Lower leg skin (tissue), 4 donors: ENCODE measurements at regions not wholly inside any gene's neighbourhood (a gene's known extent, or its start where the extent isn't known, plus 50 kb on each side); places are given as distances from the start of the nearest gene placed in this dataset.

Experiments used
- DNase-seq, 2 donors: peaks; one replicate each; pipeline ENCODE4 v3.0.0-alpha.2; 2019; ENCODE audit warnings: low spot score in 2 of 2
- H3K4me3 ChIP-seq: fragments of 200-600 bp; sonication (generic); 2 replicates; pipeline ENCODE4 v1.5.1; 2017; ENCODE audit warnings: mild to moderate bottlenecking, low read depth; ENCODE audit not compliant: poor library complexity, severe bottlenecking
- POLR2A ChIP-seq, 2 donors: fragments of 450-650 bp; IDR thresholded peaks; one replicate each; pipeline ENCODE4 v1.6.1; 2016 to 2017; ENCODE audit warnings: antibody characterized with exemption in 2 of 2, mild to moderate bottlenecking in 1 of 2, moderate library complexity in 1 of 2
- WGBS, 2 donors: methylation state at CpG; one replicate each; pipeline ENCODE4 v1.1.5; 2018; 5-methylcytosine and 5-hydroxymethylcytosine counted together
- intact Hi-C: fragments of 100-400 bp; cut with DNase I; formaldehyde crosslinking; loops from one replicate; pipeline ENCODE4 v1.15.0; 2023; ENCODE audit warnings: low total_unique reads
- TF ChIP-seq, protein P1 (sequence below), 3 donors: fragments of 450-650 bp; IDR thresholded peaks; one replicate each; pipeline ENCODE4 v1.5.1; 2016; ENCODE audit warnings: antibody characterized with exemption in 3 of 3, mild to moderate bottlenecking in 3 of 3, moderate library complexity in 2 of 3

GRCh38 chr6:114432400-114432799 is 89.6 kb upstream of the HS3ST5 start:
- intact Hi-C loops, result no loop called here
- WGBS, 2 donors, result 30 to 34% methylated on average over 1 of the region's 1 CpG
- no peak for TF ChIP-seq POLR2A (IDR thresholded peaks at IDR 0.05)
- TF ChIP-seq, protein P1, sequence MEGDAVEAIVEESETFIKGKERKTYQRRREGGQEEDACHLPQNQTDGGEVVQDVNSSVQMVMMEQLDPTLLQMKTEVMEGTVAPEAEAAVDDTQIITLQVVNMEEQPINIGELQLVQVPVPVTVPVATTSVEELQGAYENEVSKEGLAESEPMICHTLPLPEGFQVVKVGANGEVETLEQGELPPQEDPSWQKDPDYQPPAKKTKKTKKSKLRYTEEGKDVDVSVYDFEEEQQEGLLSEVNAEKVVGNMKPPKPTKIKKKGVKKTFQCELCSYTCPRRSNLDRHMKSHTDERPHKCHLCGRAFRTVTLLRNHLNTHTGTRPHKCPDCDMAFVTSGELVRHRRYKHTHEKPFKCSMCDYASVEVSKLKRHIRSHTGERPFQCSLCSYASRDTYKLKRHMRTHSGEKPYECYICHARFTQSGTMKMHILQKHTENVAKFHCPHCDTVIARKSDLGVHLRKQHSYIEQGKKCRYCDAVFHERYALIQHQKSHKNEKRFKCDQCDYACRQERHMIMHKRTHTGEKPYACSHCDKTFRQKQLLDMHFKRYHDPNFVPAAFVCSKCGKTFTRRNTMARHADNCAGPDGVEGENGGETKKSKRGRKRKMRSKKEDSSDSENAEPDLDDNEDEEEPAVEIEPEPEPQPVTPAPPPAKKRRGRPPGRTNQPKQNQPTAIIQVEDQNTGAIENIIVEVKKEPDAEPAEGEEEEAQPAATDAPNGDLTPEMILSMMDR (IDR thresholded peaks at IDR 0.05), result no peak
- H3K4me3 ChIP-seq, result no peak overlapping the region
- no peak for DNase-seq

GRCh38 chr6:114431641-114432040 is 88.8 kb upstream of the HS3ST5 start:
- no peak for DNase-seq
- intact Hi-C loops, result no loop called here
- 54 to 58% methylated on average over 1 of the region's 1 CpG for WGBS, 2 donors
- no peak overlapping the region for H3K4me3 ChIP-seq
- TF ChIP-seq, protein P1 (IDR thresholded peaks at IDR 0.05), result no peak
- TF ChIP-seq POLR2A (IDR thresholded peaks at IDR 0.05), result no peak

GRCh38 chr6:114430534-114431124 is 87.8 kb upstream of the HS3ST5 start:
- no peak for DNase-seq
- TF ChIP-seq, protein P1 (IDR thresholded peaks at IDR 0.05), result no peak
- no peak for TF ChIP-seq POLR2A (IDR thresholded peaks at IDR 0.05)
- no peak overlapping the region for H3K4me3 ChIP-seq
- intact Hi-C loops, result no loop called here
- WGBS, 2 donors, result 32 to 33% methylated on average over 4 of the region's 4 CpGs

- intact Hi-C loops, result no loop called here
- H3K4me3 ChIP-seq, result no peak overlapping the region
- 26 to 38% methylated on average over 2 of the region's 2 CpGs for WGBS, 2 donors
- no peak for DNase-seq
- TF ChIP-seq, protein P1 (IDR thresholded peaks at IDR 0.05), result no peak
- TF ChIP-seq POLR2A (IDR thresholded peaks at IDR 0.05), result no peak
Observed at GRCh38 chr6:114428341-114428740, 85.5 kb upstream of the HS3ST5 start.

- no peak for TF ChIP-seq POLR2A (IDR thresholded peaks at IDR 0.05)
- TF ChIP-seq, protein P1 (IDR thresholded peaks at IDR 0.05), result no peak
- no peak for DNase-seq
Observed at GRCh38 chr6:114421199-114421598, 78.4 kb upstream of the HS3ST5 start.

DNA sequence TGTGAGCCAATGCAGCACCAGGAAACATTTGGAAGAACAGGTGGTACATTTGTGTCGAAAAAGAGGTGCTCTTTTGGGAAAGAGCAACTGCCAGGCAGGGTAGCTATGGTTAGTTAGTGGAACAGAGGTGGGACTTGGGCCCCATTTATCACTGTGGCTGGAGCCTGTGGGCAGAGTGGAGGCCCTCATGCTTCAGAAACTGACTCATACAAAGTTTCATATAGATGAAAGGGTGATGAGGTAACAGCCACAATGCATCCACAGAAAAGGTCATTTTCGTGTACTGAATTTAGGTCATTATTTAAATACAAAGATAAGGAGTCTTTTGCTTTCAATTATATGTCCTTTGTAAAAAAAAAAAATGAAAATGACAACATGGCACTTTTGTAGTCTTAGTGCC is 76.4 kb upstream of the HS3ST5 start:
- DNase-seq, result no peak
- TF ChIP-seq POLR2A (IDR thresholded peaks at IDR 0.05), result no peak
- TF ChIP-seq, protein P1 (IDR thresholded peaks at IDR 0.05), result no peak
- intact Hi-C loops, result no loop called here
- no peak overlapping the region for H3K4me3 ChIP-seq
- WGBS, 2 donors, result 66 to 68% methylated on average over 2 of the region's 2 CpGs

More at GRCh38 chr6:114421199-114421598, 78.4 kb upstream of the HS3ST5 start:
- H3K4me3 ChIP-seq, result no peak overlapping the region
- intact Hi-C loops, result no loop called here
